Ectodermal cell (in vitro differentiated cells): ENCODE measurements at regions not wholly inside any gene's neighbourhood (a gene's known extent, or its start where the extent isn't known, plus 50 kb on each side); places are given as distances from the start of the nearest gene placed in this dataset.

Source experiments
- H3K27ac ChIP-seq: 2 replicates; pipeline ENCODE4 v1.7.0; 2013; ENCODE audit warnings: mild to moderate bottlenecking, low read depth, low read length; ENCODE audit not compliant: insufficient read depth, poor library complexity, severe bottlenecking
- H3K27me3 ChIP-seq: 2 replicates; pipeline ENCODE4 v1.7.0; 2013; ENCODE audit warnings: mild to moderate bottlenecking, low read length; ENCODE audit not compliant: insufficient read depth, control insufficient read depth, poor library complexity, severe bottlenecking
- H3K36me3 ChIP-seq: one replicate; pipeline ENCODE4 v1.7.0; 2013; ENCODE audit warnings: low read length; ENCODE audit not compliant: control insufficient read depth, insufficient read depth
- H3K4me1 ChIP-seq: one replicate; pipeline ENCODE4 v1.7.0; 2013; ENCODE audit warnings: low read length; ENCODE audit not compliant: control insufficient read depth, insufficient read depth
- H3K4me3 ChIP-seq: 2 replicates; pipeline ENCODE4 v1.7.0; 2013; ENCODE audit warnings: low read depth, low read length, control low read depth; ENCODE audit not compliant: insufficient read depth
- H3K9me3 ChIP-seq: 2 replicates; pipeline ENCODE4 v1.7.0; 2013; ENCODE audit warnings: mild to moderate bottlenecking, low read length, moderate library complexity; ENCODE audit not compliant: control insufficient read depth
- WGBS, 2 experiments: methylation state at CpG; one replicate each; pipeline ENCODE4 v1.1.7; 2013; ENCODE audit warnings: missing lambda C conversion rate in 2 of 2; 5-methylcytosine and 5-hydroxymethylcytosine counted together

DNA sequence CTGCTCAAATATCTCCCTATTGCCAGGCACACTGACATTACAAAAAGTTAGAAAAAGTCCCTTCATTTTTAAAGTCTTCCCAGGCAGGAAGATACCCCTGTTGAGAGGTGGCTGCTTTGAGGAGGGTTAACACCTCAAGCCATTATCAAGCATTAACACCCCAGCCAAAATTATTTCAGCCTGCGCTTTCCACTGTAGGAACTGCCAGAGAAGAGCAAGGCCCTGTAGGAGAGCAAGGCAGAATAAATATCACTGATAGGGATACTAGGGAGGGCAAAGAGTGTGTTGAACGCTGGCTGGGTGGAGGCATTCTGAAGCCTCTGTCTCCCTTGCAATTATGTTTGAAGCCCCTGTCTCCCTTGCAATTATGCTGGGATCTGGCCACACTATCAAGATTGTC is 1020.7 kb upstream of the CELF4 start:
- no peaks in the 10 kb centered on the region for H3K9me3 ChIP-seq
- no peaks in the 10 kb centered on the region for H3K4me1 ChIP-seq
- WGBS, 2 experiments: 97% methylated on average over 2 of the region's 2 CpGs
- no peak overlapping the region for H3K27ac ChIP-seq
- no peaks in the 10 kb centered on the region for H3K36me3 ChIP-seq
- H3K4me3 ChIP-seq: no peak overlapping the region
- no peaks in the 10 kb centered on the region for H3K27me3 ChIP-seq

DNA sequence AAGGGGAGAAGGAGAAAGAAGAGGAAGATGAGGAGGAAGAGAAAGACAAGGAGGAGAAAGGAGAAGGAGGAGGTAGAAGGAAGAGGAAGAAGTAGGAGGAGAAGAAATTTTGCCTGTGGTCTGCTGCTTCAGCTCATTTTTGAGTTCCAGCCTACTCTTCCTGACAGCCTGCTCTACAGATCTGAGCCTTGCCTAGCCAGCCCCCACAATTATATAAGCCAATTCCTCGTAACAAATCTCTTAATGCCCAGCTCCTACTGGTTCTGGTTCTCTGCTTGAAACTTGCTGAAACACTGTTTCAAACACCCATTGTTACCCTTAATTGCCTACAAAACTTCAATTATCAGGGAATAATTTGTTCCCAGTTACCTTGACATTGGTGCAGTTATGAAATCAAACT is 1014.2 kb upstream of the CELF4 start:
- Histone ChIP-seq H3K27ac (no peak overlapping the region), H3K27me3 (no peaks in the 10 kb centered on the region), H3K36me3 (no peaks in the 10 kb centered on the region), H3K4me3 (no peak overlapping the region), H3K4me1 (no peaks in the 10 kb centered on the region), H3K9me3 (no peaks in the 10 kb centered on the region)
- WGBS, 2 experiments: 86 to 96% methylated on average over 1 of the region's 1 CpG

DNA sequence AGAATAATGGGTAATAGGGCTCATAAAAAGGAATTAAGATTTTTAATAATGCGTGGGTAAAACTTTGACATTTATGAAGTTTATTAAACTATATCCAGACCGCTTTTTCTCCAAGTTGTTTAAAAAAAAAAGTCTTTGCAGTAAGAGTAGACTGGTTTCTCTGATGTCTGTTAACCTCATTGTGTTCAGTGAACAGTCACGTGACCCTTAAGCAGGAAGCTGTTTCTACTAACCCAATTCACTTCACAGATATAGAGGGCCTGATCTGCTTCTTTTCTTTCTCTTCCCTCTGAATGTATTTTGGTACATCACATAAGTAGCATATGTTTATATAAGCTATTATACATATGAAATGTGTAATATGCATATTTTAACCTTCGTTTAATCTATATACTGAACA is 1011.3 kb upstream of the CELF4 start:
- no peaks in the 10 kb centered on the region for H3K27me3 ChIP-seq
- WGBS, 2 experiments: 98 to 100% methylated on average over 2 to 4 of the region's 4 CpGs
- H3K36me3 ChIP-seq: no peaks in the 10 kb centered on the region
- H3K9me3 ChIP-seq: no peaks in the 10 kb centered on the region
- no peaks in the 10 kb centered on the region for H3K4me1 ChIP-seq
- H3K27ac ChIP-seq: no peak overlapping the region
- no peak overlapping the region for H3K4me3 ChIP-seq

DNA sequence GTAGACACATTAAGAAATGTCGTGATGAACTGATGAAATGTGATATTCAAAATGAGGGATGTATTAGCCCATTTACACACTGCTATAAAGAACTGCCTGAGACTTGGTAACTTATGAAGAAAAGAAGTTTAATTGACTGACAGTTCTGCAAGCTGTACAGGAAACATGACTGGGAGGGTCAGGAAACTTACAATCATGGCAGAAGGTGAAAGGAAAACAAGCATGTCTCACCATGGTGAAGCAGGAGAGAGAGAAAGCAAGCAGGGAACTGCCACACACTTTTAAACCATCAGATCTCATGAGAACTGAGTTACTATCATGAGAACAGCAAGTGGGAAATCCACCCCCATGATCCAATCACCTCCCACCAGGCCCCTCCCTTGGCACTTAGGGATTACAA is 1010.8 kb upstream of the CELF4 start:
- Histone ChIP-seq H3K27me3 (no peaks in the 10 kb centered on the region), H3K4me1 (no peaks in the 10 kb centered on the region), H3K4me3 (no peak overlapping the region), H3K36me3 (no peaks in the 10 kb centered on the region), H3K27ac (no peak overlapping the region), H3K9me3 (no peaks in the 10 kb centered on the region)
- 92% methylated on average over 1 of the region's 1 CpG; no CpG with 5 or more reads in 1 of the 2 experiments for WGBS, 2 experiments

- no peak overlapping the region for H3K27ac ChIP-seq
- 90 to 97% methylated on average over 2 of the region's 2 CpGs for WGBS, 2 experiments
- H3K4me3 ChIP-seq: no peak overlapping the region
- no peaks in the 10 kb centered on the region for H3K9me3 ChIP-seq
- H3K27me3 ChIP-seq: no peaks in the 10 kb centered on the region
- no peaks in the 10 kb centered on the region for H3K4me1 ChIP-seq
- no peaks in the 10 kb centered on the region for H3K36me3 ChIP-seq
These were observed 1010.0 kb upstream of the CELF4 start for GRCh38 chr18:38575648-38576047.

GRCh38 chr18:38575023-38575422 is 1009.4 kb upstream of the CELF4 start:
- no peaks in the 10 kb centered on the region for H3K27me3 ChIP-seq
- H3K4me1 ChIP-seq: no peaks in the 10 kb centered on the region
- H3K4me3 ChIP-seq: no peak overlapping the region
- 91 to 95% methylated on average over 5 to 6 of the region's 6 CpGs for WGBS, 2 experiments
- H3K9me3 ChIP-seq: no peaks in the 10 kb centered on the region
- no peaks in the 10 kb centered on the region for H3K36me3 ChIP-seq
- no peak overlapping the region for H3K27ac ChIP-seq

DNA sequence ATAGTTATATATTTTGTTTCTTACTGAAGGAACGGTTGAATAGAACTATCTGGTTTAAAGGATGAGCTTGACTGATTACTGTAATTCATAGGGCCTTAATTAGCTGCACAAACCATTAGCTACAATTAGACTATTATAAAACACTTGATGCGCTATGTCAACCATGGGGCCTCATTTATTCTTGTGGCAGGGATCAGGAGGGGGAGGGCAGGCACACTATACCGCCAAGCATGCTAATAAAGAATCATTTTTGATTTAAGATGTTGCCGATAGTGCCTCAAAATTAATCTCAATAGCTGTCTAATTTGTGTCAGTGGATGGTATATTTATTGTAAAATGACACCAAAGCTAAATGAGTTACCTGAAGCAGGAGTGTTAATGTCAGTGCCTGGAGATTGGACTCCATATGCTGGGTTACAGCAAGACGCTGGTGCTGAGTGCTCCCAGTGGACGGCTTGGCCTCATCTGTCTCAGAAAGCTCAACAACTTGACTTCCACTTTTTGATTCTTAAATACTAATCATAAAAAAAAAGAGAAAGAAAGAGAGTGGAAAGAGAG is 1007.0 kb upstream of the CELF4 start:
- no peak overlapping the region for H3K4me3 ChIP-seq
- H3K27ac ChIP-seq: no peak overlapping the region
- no peaks in the 10 kb centered on the region for H3K4me1 ChIP-seq
- no peaks in the 10 kb centered on the region for H3K36me3 ChIP-seq
- WGBS, 2 experiments: 96 to 99% methylated on average over 5 to 6 of the region's 6 CpGs
- no peaks in the 10 kb centered on the region for H3K9me3 ChIP-seq
- H3K27me3 ChIP-seq: no peaks in the 10 kb centered on the region

GRCh38 chr18:38571651-38572050 is 1006.1 kb upstream of the CELF4 start:
- H3K9me3 ChIP-seq: no peaks in the 10 kb centered on the region
- WGBS, 2 experiments: 45 to 83% methylated on average over 1 to 2 of the region's 2 CpGs
- H3K27ac ChIP-seq: no peak overlapping the region
- H3K4me3 ChIP-seq: no peak overlapping the region
- H3K27me3 ChIP-seq: no peaks in the 10 kb centered on the region
- H3K36me3 ChIP-seq: no peaks in the 10 kb centered on the region
- no peaks in the 10 kb centered on the region for H3K4me1 ChIP-seq

GRCh38 chr18:38565513-38565912 is 999.9 kb upstream of the CELF4 start:
- Histone ChIP-seq H3K36me3 (no peaks in the 10 kb centered on the region), H3K4me1 (no peaks in the 10 kb centered on the region), H3K27ac (no peak overlapping the region), H3K9me3 (no peaks in the 10 kb centered on the region), H3K4me3 (no peak overlapping the region), H3K27me3 (no peaks in the 10 kb centered on the region)
- WGBS, 2 experiments: 88% methylated on average over 1 of the region's 1 CpG

DNA sequence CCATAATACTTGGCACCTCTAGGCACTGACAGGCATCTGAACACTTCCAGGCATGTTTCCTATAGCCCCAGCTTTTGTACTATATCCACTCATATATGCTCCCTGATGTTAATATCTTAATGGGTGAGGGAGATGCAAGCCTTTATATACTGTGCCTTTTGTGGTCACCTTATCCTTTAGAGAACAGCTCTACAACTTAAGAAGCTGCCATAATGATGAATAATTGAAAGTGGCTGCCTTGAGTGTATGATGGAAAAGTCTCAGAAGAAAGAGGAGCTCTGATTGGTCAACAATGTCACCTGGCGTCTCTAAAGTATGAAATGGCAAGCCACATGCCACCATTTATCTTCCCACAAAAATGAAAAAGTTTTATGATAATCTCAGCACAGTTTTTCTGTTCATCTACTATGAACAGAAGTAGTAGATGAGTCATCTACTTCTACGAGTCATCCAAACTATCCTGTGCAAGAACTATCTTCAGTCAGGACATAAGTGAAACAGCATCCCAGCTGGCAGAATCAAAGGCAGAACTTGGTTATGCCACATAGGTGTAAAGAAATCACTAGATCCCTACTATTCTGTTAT is 997.9 kb upstream of the CELF4 start:
- H3K4me3 ChIP-seq: no peak overlapping the region
- no peaks in the 10 kb centered on the region for H3K9me3 ChIP-seq
- H3K4me1 ChIP-seq: no peaks in the 10 kb centered on the region
- H3K27ac ChIP-seq: no peak overlapping the region
- no peaks in the 10 kb centered on the region for H3K27me3 ChIP-seq
- no peaks in the 10 kb centered on the region for H3K36me3 ChIP-seq
- 94 to 98% methylated on average over 1 to 2 of the region's 2 CpGs for WGBS, 2 experiments

DNA sequence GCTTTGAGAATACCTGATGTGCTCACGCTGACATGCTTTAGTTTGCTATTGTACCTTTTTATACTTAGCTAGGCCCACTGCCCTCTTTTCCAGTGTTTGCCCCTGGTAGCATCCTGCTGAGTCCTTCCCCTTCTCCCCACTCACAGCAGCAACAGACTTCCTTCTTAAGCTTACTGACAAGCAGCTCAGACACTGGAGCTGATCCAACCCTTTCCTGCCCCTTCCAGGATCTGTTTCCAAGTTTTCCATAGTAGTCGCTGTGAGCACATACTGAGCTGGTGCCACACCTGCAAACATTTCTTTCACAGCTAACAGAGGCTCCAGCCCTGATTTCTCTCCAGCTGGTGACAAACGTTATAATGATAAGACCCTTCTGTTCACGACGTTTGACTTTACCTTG is 991.4 kb upstream of the CELF4 start:
- WGBS, 2 experiments: 77 to 82% methylated on average over 3 to 5 of the region's 5 CpGs
- Histone ChIP-seq H3K4me3 (no peak overlapping the region), H3K4me1 (peaks cover 14% of the 10 kb centered on the region), H3K27me3 (no peaks in the 10 kb centered on the region), H3K36me3 (no peaks in the 10 kb centered on the region), H3K9me3 (no peaks in the 10 kb centered on the region), H3K27ac (no peak overlapping the region)
